Fibroblast of the aortic adventitia (primary cell): ENCODE measurements at regions not wholly inside any gene's neighbourhood (a gene's known extent, or its start where the extent isn't known, plus 50 kb on each side); places are given as distances from the start of the nearest gene placed in this dataset.
A peak's percentile ranks its signal among the peaks of the same experiment; 100 is the strongest.

Experiments used
- DNase-seq: peaks from one replicate; pipeline ENCODE4 v3.0.0-alpha.2; 2010; ENCODE audit warnings: low read depth
- H3K4me3 ChIP-seq: 2 replicates; pipeline ENCODE4 v1.5.1; 2011; ENCODE audit warnings: low read depth, mild to moderate bottlenecking, control low read depth, low read length, moderate library complexity
- CTCF ChIP-seq: IDR thresholded peaks from 2 replicates; pipeline ENCODE4 v1.5.1; 2011; ENCODE audit warnings: mild to moderate bottlenecking, low read length, control low read depth, inconsistent platforms; ENCODE audit not compliant: insufficient read depth

- TF ChIP-seq CTCF = no peak
- no peak overlapping the region for H3K4me3 ChIP-seq
- DNase-seq = no peak
Observed at GRCh38 chr6:155895641-155896040, 440.0 kb upstream of the NOX3 start.

GRCh38 chr6:155894758-155895157 is 439.1 kb upstream of the NOX3 start:
- no peak overlapping the region for H3K4me3 ChIP-seq
- TF ChIP-seq CTCF = no peak
- no peak for DNase-seq

- no peak for TF ChIP-seq CTCF
- no peak for DNase-seq
- H3K4me3 ChIP-seq = no peak overlapping the region
Observed at GRCh38 chr6:155894262-155894661, 438.6 kb upstream of the NOX3 start.

- TF ChIP-seq CTCF = no peak
- DNase-seq = no peak
- H3K4me3 ChIP-seq = no peak overlapping the region
Observed at GRCh38 chr6:155890409-155890808, 434.8 kb upstream of the NOX3 start.

GRCh38 chr6:155889410-155889809 is 433.8 kb upstream of the NOX3 start:
- no peak for TF ChIP-seq CTCF
- no peak for DNase-seq
- no peak overlapping the region for H3K4me3 ChIP-seq

GRCh38 chr6:155887421-155887820 is 431.8 kb upstream of the NOX3 start:
- DNase-seq = no peak
- H3K4me3 ChIP-seq = no peak overlapping the region
- no peak for TF ChIP-seq CTCF

GRCh38 chr6:155883741-155884140 is 428.1 kb upstream of the NOX3 start:
- no peak for TF ChIP-seq CTCF
- peak; percentile 58 for DNase-seq
- no peak overlapping the region for H3K4me3 ChIP-seq
